Tibial nerve (tissue), 3 donors: ENCODE measurements at regions not wholly inside any gene's neighbourhood (a gene's known extent, or its start where the extent isn't known, plus 50 kb on each side); places are given as distances from the start of the nearest gene placed in this dataset.

Source experiments
- CTCF ChIP-seq, 5 experiments: fragments of 200-600 bp in 3 of 5; fragments of 450-650 bp in 2 of 5; sonication (generic) in 3 of 5; IDR thresholded peaks; one replicate each; pipeline ENCODE4 v1.5.1; 2016 to 2019; ENCODE audit warnings: antibody characterized with exemption in 5 of 5, mild to moderate bottlenecking in 3 of 5, moderate library complexity in 2 of 5
- POLR2A ChIP-seq, 2 donors: fragments of 450-650 bp; IDR thresholded peaks; one replicate each; pipeline ENCODE4 v1.6.1; 2017; ENCODE audit warnings: antibody characterized with exemption in 2 of 2, mild to moderate bottlenecking in 2 of 2, moderate library complexity in 2 of 2

DNA sequence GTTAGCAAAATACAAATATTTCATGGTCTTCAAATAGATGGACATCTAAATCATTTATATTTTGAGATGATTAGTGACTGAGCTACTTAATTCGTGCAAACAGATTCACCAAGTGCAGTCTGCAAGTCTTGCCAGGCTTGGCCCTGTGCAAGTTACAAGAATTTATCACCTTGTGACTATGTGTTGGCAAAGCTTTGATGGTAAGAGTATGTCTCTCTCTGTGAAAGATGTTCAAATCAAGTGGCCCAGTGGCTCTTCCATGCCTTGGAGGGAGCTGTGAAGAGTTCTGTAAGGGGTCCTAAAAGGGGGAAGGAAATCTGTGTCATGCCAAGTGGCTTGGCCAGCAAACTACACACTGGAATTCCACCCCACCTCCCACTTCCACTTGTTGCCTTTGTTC lies 397.3 kb downstream of the TYW1 start:
- TF ChIP-seq POLR2A (IDR thresholded peaks at IDR 0.05) (no peak), CTCF (IDR thresholded peaks at IDR 0.05) (no peak)
